ENCODE measurements at regions not wholly inside any gene's neighbourhood (a gene's known extent, or its start where the extent isn't known, plus 50 kb on each side); places are given as distances from the start of the nearest gene placed in this dataset.
"Not testable (repeated sequence)": the region's sequence is repeated elsewhere in the genome, so short reads cannot be mapped to it uniquely, and the experiment has no call there.

DNA sequence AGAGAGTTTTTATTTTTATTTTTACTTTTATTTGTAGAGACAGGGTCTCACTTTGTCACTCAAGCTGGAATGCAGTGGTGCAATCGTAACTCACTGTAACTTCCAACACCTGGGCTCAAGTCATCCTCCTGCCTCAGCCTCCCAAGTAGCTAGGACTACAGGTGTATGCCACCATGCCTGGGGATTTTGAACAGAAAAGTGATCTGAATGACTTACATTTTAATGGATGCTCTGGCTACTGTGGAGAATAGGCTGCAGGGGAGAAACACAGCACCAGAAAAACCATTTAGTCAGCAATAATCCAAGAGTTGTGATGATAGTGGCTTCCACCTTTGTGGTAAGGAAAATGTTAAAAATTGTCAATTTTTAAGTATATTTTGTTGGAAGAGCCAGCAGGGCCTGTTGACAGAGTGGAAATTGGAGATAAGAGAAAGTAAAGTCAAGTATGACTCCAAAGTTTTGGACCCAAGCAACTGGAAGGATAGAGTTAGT is 106.0 kb upstream of the LOC128125822 start (continued):
- TF ChIP-seq, protein P1, sequence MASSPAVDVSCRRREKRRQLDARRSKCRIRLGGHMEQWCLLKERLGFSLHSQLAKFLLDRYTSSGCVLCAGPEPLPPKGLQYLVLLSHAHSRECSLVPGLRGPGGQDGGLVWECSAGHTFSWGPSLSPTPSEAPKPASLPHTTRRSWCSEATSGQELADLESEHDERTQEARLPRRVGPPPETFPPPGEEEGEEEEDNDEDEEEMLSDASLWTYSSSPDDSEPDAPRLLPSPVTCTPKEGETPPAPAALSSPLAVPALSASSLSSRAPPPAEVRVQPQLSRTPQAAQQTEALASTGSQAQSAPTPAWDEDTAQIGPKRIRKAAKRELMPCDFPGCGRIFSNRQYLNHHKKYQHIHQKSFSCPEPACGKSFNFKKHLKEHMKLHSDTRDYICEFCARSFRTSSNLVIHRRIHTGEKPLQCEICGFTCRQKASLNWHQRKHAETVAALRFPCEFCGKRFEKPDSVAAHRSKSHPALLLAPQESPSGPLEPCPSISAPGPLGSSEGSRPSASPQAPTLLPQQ (tag by site-specific recombination; IDR thresholded peaks at IDR 0.05) = no peak
- no peak for TF ChIP-seq ZNF624 (tag by site-specific recombination; IDR thresholded peaks at IDR 0.05)
- no peak for TF ChIP-seq ZNF366 (tag by site-specific recombination; conservative IDR thresholded peaks at IDR 0.05)
- no peak for TF ChIP-seq ZEB2 (tag by site-specific recombination; IDR thresholded peaks at IDR 0.05)
- no peak for TF ChIP-seq ZIC2 (tag by site-specific recombination; IDR thresholded peaks at IDR 0.05)
- TF ChIP-seq, protein P2, sequence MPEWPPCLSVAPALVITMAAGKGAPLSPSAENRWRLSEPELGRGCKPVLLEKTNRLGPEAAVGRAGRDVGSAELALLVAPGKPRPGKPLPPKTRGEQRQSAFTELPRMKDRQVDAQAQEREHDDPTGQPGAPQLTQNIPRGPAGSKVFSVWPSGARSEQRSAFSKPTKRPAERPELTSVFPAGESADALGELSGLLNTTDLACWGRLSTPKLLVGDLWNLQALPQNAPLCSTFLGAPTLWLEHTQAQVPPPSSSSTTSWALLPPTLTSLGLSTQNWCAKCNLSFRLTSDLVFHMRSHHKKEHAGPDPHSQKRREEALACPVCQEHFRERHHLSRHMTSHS (tag by site-specific recombination; IDR thresholded peaks at IDR 0.05) = no peak

DNA sequence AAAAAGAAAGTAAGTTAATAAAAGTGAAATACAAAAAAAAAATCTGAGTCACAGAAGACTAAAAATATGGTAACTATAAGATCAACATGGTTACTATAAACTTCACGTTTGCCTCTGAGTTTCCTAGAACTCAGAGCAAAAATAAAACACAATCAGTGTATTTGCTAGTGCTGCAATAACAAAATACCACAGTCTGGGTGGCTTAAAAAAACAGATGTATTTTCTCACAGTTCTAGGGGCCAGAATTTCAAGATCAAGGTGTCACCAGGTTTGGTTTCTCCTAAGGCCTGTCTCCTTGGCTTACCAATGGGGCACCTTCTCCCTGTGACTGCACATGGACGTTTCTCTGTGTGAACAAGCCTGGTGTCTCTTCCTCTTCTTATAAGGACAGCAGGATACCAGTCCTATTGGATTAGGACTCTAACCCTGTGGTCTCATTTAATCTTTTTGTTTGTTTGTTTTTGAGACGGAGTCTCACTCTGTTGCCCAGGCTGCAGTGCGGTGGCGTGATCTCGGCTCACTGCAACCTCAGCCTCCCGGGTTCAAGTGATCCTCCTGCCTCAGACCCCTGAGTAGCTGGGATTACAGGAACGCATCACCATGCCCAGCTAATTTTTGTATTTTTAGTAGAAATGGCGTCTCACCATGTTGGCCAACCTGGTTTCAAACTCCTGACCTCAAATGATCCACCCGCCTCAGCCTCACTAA is 104.9 kb upstream of the LOC128125822 start:
- no peaks in the 10 kb centered on the region for H3K4me1 ChIP-seq (ENCODE audit: control insufficient read depth, insufficient read depth, low read length)
- H3K27ac ChIP-seq (ENCODE audit: extremely low read depth, low read depth, low read length) = no peak overlapping the region
- no peak overlapping the region for H3K4me3 ChIP-seq (ENCODE audit: low read depth, low read length)
- H3K9me3 ChIP-seq (ENCODE audit: control insufficient read depth, insufficient read depth, low read depth, low read length) = no peaks in the 10 kb centered on the region
- TF ChIP-seq ZNF350 (tag by site-specific recombination; IDR thresholded peaks at IDR 0.05) (no peak), KLF16 (tag by site-specific recombination; IDR thresholded peaks at IDR 0.05) (no peak), ZFHX2 (tag by site-specific recombination; conservative IDR thresholded peaks at IDR 0.05) (no peak)
- POLR2A ChIA-PET = no interaction called here
- H3K36me3 ChIP-seq (ENCODE audit: control insufficient read depth in 2 of 2, insufficient read depth in 1 of 2, low read length in 2 of 2) = no peaks in the 10 kb centered on the region
- CTCF ChIA-PET = interaction anchor here (0.8 kb wide), 1 partner anchor 8 kb away, joined by 4 read pairs; no protein-coding TSS in a partner anchor

DNA sequence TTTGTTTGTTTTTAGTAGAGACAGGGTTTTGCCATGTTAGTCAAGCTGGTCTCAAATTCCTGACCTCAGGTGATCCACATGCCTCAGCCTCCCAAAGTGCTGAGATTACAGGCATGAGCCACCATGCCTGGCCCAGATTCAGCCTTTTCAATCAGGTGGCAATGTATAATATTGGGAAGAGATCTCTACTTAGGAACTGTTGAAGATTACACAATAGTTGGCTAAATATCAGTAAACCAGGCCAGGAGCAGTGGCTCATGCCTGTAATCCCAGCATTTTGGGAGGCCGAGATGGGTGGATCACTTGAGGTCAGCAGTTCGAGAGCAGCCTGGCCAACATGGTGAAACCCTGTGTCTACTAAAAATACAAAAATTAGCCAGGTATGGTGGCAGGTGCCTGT is 101.1 kb upstream of the LOC128125822 start:
- H3K4me1 ChIP-seq (ENCODE audit: control insufficient read depth, insufficient read depth, low read length); H3K27ac ChIP-seq (ENCODE audit: extremely low read depth, low read depth, low read length); POLR2A ChIA-PET; H3K4me3 ChIP-seq (ENCODE audit: low read depth, low read length); H3K9me3 ChIP-seq (ENCODE audit: control insufficient read depth, insufficient read depth, low read depth, low read length); CTCF ChIA-PET; H3K36me3 ChIP-seq (ENCODE audit: control insufficient read depth in 2 of 2, insufficient read depth in 1 of 2, low read length in 2 of 2): not testable (repeated sequence)

DNA sequence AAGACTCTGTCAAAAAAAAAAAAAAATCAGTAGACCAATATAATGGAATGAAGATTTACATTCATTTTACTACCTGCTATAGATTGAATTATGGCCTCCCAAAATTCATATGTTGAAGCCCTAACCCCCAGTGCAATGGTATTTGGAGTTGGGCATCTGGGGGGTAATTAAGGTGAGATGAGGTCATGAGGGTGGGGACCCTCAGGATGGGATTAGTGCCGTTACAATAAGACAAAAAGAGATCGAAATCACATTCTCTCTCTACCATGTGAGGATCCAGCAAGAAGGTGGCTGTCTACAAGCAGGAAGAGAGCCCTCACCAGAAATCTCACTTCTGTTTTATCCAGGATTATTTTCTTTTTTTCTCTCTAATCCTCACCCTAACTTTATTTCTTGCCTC is 100.6 kb upstream of the LOC128125822 start:
- Histone ChIP-seq H3K4me1 (ENCODE audit: control insufficient read depth, insufficient read depth, low read length) (no peaks in the 10 kb centered on the region), H3K36me3 (ENCODE audit: control insufficient read depth in 2 of 2, insufficient read depth in 1 of 2, low read length in 2 of 2) (no peaks in the 10 kb centered on the region), H3K9me3 (ENCODE audit: control insufficient read depth, insufficient read depth, low read depth, low read length) (no peaks in the 10 kb centered on the region), H3K4me3 (ENCODE audit: low read depth, low read length) (no peak overlapping the region), H3K27ac (ENCODE audit: extremely low read depth, low read depth, low read length) (no peak overlapping the region)
- TF ChIP-seq ZNF23 (tag by site-specific recombination; IDR thresholded peaks at IDR 0.05; ENCODE audit: borderline replicate concordance) (no peak), ZNF830 (tag by site-specific recombination; IDR thresholded peaks at IDR 0.05; ENCODE audit: low read depth) (no peak), GLI2 (tag by site-specific recombination; IDR thresholded peaks at IDR 0.05; ENCODE audit: borderline replicate concordance, low read depth) (no peak), ZBTB17 (tag by site-specific recombination; IDR thresholded peaks at IDR 0.05) (no peak), FEZF1 (tag by site-specific recombination; IDR thresholded peaks at IDR 0.05) (no peak), ZFP3 (tag by site-specific recombination; IDR thresholded peaks at IDR 0.05; ENCODE audit: low read depth) (no peak), ZNF292 (tag by site-specific recombination; IDR thresholded peaks at IDR 0.05; ENCODE audit: borderline replicate concordance, low read depth) (no peak)
- ChIA-PET POLR2A (no interaction called here), CTCF (interaction anchor here (0.6 kb wide), 1 partner anchor 323 kb away, joined by 3 read pairs; no protein-coding TSS in a partner anchor)

Data from HEK293 (cell line).